NT2/D1 (cell line): ENCODE measurements at regions not wholly inside any gene's neighbourhood (a gene's known extent, or its start where the extent isn't known, plus 50 kb on each side); places are given as distances from the start of the nearest gene placed in this dataset.

ENCODE experiments used
- SUZ12 ChIP-seq: IDR thresholded peaks from 2 replicates; pipeline ENCODE4 v1.6.1; 2011; ENCODE audit not compliant: insufficient read length, insufficient read depth; ENCODE audit errors: extremely low read depth
- YY1 ChIP-seq: IDR thresholded peaks from 2 replicates; pipeline ENCODE4 v1.6.1; 2011; ENCODE audit not compliant: insufficient read length, insufficient read depth
- ZNF274 ChIP-seq: IDR thresholded peaks from 2 replicates; pipeline ENCODE4 v1.6.1; 2011; ENCODE audit warnings: mild to moderate bottlenecking, low read depth, low read length

DNA sequence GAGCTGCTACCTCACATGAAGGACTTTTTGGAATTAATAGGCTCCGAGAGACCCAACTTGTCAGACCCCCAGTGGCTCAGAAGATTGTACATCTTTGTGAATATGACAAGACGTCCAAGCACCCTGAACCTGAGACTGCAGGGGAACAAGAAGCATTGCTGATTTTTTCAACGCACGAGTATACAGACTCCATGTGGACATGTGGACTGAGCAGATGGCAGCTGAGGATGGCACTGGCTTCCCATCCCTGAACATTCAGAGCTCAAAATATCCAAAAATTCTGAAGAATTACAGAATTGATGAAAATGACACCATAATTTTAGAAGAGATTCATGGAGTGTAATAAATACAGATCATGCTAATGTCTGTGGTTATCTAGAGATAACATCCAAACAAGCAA is 254.1 kb downstream of the MZT1 start:
- TF ChIP-seq YY1 (no peak), ZNF274 (no peak), SUZ12 (no peak)
